ENCODE measurements at regions not wholly inside any gene's neighbourhood (a gene's known extent, or its start where the extent isn't known, plus 50 kb on each side); places are given as distances from the start of the nearest gene placed in this dataset.

GRCh38 chr17:71725811-71726210 is 395.0 kb upstream of the SOX9 start:
- TF ChIP-seq, protein P1, sequence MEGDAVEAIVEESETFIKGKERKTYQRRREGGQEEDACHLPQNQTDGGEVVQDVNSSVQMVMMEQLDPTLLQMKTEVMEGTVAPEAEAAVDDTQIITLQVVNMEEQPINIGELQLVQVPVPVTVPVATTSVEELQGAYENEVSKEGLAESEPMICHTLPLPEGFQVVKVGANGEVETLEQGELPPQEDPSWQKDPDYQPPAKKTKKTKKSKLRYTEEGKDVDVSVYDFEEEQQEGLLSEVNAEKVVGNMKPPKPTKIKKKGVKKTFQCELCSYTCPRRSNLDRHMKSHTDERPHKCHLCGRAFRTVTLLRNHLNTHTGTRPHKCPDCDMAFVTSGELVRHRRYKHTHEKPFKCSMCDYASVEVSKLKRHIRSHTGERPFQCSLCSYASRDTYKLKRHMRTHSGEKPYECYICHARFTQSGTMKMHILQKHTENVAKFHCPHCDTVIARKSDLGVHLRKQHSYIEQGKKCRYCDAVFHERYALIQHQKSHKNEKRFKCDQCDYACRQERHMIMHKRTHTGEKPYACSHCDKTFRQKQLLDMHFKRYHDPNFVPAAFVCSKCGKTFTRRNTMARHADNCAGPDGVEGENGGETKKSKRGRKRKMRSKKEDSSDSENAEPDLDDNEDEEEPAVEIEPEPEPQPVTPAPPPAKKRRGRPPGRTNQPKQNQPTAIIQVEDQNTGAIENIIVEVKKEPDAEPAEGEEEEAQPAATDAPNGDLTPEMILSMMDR (optimal IDR thresholded peaks at IDR 0.05 in 1 of 3, IDR thresholded peaks at IDR 0.05 in 1 of 3, conservative IDR thresholded peaks at IDR 0.05 in 1 of 3; ENCODE audit: extremely low read depth in 1 of 3, insufficient read depth in 2 of 3, low read length in 3 of 3), result no peak
- no peak for TF ChIP-seq EZH2 (IDR thresholded peaks at IDR 0.05; ENCODE audit: low read length)

All from keratinocyte (primary cell).